ENCODE measurements at regions not wholly inside any gene's neighbourhood (a gene's known extent, or its start where the extent isn't known, plus 50 kb on each side); places are given as distances from the start of the nearest gene placed in this dataset.

GRCh38 chr17:77314601-77315000, 173.8 kb downstream of the SEC14L1 start:
- no peaks in the 10 kb centered on the region for H3K36me3 ChIP-seq (ENCODE audit: insufficient read depth, low read length)
- Mint-ChIP-seq H3K4me3 (no peak overlapping the region), H3K9me3 (no peaks in the 10 kb centered on the region), H3K36me3 (ENCODE audit: low read depth) (no peaks in the 10 kb centered on the region), H3K4me1 (ENCODE audit: low read depth) (peaks cover 12% of the 10 kb centered on the region), H3K27ac (no peak overlapping the region), H3K27me3 (no peaks in the 10 kb centered on the region)
- ChIA-PET POLR2A (no interaction called here), CTCF (no interaction called here)
- H3K27ac ChIP-seq (ENCODE audit: low read depth in 1 of 2, low read length in 2 of 2) = no peak overlapping the region
- no peak overlapping the region for H3K4me3 ChIP-seq (ENCODE audit: low read length)
- intact Hi-C loops (cut with DNase I, micrococcal nuclease) = no loop called here
- peaks cover 11% of the 10 kb centered on the region for H3K4me1 ChIP-seq (ENCODE audit: insufficient read depth, low read length)
- DNase-seq (no peak), ATAC-seq (ENCODE audit: poor library complexity) (no peak)
- TF ChIP-seq, protein P1, sequence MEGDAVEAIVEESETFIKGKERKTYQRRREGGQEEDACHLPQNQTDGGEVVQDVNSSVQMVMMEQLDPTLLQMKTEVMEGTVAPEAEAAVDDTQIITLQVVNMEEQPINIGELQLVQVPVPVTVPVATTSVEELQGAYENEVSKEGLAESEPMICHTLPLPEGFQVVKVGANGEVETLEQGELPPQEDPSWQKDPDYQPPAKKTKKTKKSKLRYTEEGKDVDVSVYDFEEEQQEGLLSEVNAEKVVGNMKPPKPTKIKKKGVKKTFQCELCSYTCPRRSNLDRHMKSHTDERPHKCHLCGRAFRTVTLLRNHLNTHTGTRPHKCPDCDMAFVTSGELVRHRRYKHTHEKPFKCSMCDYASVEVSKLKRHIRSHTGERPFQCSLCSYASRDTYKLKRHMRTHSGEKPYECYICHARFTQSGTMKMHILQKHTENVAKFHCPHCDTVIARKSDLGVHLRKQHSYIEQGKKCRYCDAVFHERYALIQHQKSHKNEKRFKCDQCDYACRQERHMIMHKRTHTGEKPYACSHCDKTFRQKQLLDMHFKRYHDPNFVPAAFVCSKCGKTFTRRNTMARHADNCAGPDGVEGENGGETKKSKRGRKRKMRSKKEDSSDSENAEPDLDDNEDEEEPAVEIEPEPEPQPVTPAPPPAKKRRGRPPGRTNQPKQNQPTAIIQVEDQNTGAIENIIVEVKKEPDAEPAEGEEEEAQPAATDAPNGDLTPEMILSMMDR (IDR thresholded peaks at IDR 0.05) = no peak
- no peaks in the 10 kb centered on the region for H3K9me3 ChIP-seq (ENCODE audit: control insufficient read depth in 1 of 2, insufficient read depth in 1 of 2, low read length in 2 of 2)
- H3K27me3 ChIP-seq (ENCODE audit: control insufficient read depth in 1 of 2, insufficient read depth in 2 of 2, low read length in 2 of 2) = no peaks in the 10 kb centered on the region

- intact Hi-C loops (cut with DNase I, micrococcal nuclease) = no loop called here
- CTCF ChIA-PET = no interaction called here
- Mint-ChIP-seq H3K4me3 (no peak overlapping the region), H3K4me1 (ENCODE audit: low read depth) (peaks cover 16% of the 10 kb centered on the region), H3K27me3 (no peaks in the 10 kb centered on the region), H3K27ac (no peak overlapping the region), H3K36me3 (ENCODE audit: low read depth) (no peaks in the 10 kb centered on the region), H3K9me3 (no peaks in the 10 kb centered on the region)
- TF ChIP-seq, protein P1 (IDR thresholded peaks at IDR 0.05) = no peak
- H3K36me3 ChIP-seq (ENCODE audit: insufficient read depth, low read length) = no peaks in the 10 kb centered on the region
- ATAC-seq (ENCODE audit: poor library complexity) = no peak
- H3K4me1 ChIP-seq (ENCODE audit: insufficient read depth, low read length) = peaks cover 15% of the 10 kb centered on the region
- H3K27ac ChIP-seq (ENCODE audit: low read depth in 1 of 2, low read length in 2 of 2) = no peak overlapping the region
- H3K9me3 ChIP-seq (ENCODE audit: control insufficient read depth in 1 of 2, insufficient read depth in 1 of 2, low read length in 2 of 2) = no peaks in the 10 kb centered on the region
- POLR2A ChIA-PET = no interaction called here
- H3K27me3 ChIP-seq (ENCODE audit: control insufficient read depth in 1 of 2, insufficient read depth in 2 of 2, low read length in 2 of 2) = no peaks in the 10 kb centered on the region
- no peak overlapping the region for H3K4me3 ChIP-seq (ENCODE audit: low read length)
- DNase-seq = peak in 1 of 14 experiments; percentile 1
Measured at GRCh38 chr17:77315010-77315409, 174.2 kb downstream of the SEC14L1 start.

GRCh38 chr17:77315551-77316190, 174.9 kb downstream of the SEC14L1 start:
- no peaks in the 10 kb centered on the region for H3K27me3 Mint-ChIP-seq
- no peak overlapping the region for H3K27ac Mint-ChIP-seq
- TF ChIP-seq, protein P1 (IDR thresholded peaks at IDR 0.05) = no peak
- Histone ChIP-seq H3K27me3 (ENCODE audit: control insufficient read depth in 1 of 2, insufficient read depth in 2 of 2, low read length in 2 of 2) (no peaks in the 10 kb centered on the region), H3K36me3 (ENCODE audit: insufficient read depth, low read length) (no peaks in the 10 kb centered on the region), H3K27ac (ENCODE audit: low read depth in 1 of 2, low read length in 2 of 2) (no peak overlapping the region), H3K4me1 (ENCODE audit: insufficient read depth, low read length) (peaks cover 21% of the 10 kb centered on the region), H3K9me3 (ENCODE audit: control insufficient read depth in 1 of 2, insufficient read depth in 1 of 2, low read length in 2 of 2) (no peaks in the 10 kb centered on the region), H3K4me3 (ENCODE audit: low read length) (no peak overlapping the region)
- H3K4me1 Mint-ChIP-seq (ENCODE audit: low read depth) = peaks cover 18% of the 10 kb centered on the region
- intact Hi-C loops (cut with DNase I, micrococcal nuclease) = no loop called here
- H3K36me3 Mint-ChIP-seq (ENCODE audit: low read depth) = no peaks in the 10 kb centered on the region
- ChIA-PET POLR2A (no interaction called here), CTCF (no interaction called here)
- no peak for ATAC-seq (ENCODE audit: poor library complexity)
- no peak overlapping the region for H3K4me3 Mint-ChIP-seq
- DNase-seq = peak in 2 of 14 experiments; percentile 3 to 42
- H3K9me3 Mint-ChIP-seq = no peaks in the 10 kb centered on the region
